NCI-H2196 treated with DMSO at 0.1 percent for 48 hours (cell line): ENCODE measurements at regions not wholly inside any gene's neighbourhood (a gene's known extent, or its start where the extent isn't known, plus 50 kb on each side); places are given as distances from the start of the nearest gene placed in this dataset.

Source experiments
- DNase-seq: peaks from one replicate; lab custom pipeline; 2025; ENCODE audit not compliant: unreplicated experiment; lab: John Stamatoyannopoulos, UW

GRCh38 chr5:68648944-68649857 lies 433.6 kb downstream of the PIK3R1 start:
- no peak for DNase-seq

- DNase-seq, result no peak
Observed at GRCh38 chr5:68652534-68652965, 437.0 kb downstream of the PIK3R1 start.

- no peak for DNase-seq
Observed at GRCh38 chr5:68653471-68653870, 437.9 kb downstream of the PIK3R1 start.

GRCh38 chr5:68657055-68657961 lies 436.5 kb upstream of the SLC30A5 start:
- no peak for DNase-seq

DNA sequence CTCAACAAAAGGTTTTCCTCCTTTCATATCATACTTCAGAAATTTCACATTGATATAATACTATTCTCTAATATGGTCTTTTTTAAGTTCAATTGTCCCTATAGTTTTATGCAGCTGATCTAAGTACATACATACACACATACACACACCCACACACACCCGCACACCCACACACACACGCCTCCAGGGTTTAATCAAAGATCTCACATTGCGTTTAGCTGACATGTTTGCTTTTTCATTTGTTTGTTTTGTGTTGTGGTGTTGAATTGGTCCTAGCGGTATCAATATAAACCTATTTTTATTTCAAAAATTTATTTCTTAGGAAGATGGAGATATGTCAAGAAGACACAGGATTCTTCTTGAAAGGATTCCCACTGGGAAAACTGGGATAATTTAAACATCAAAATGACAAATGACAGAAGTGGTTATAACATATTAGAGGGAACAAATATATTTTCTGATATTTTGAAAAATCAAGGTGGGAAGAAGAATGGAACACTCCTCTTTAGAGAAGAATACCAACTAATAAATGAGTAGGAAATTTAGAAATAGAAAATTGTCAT lies 434.9 kb upstream of the SLC30A5 start:
- DNase-seq, result no peak

- DNase-seq, result no peak
Observed at GRCh38 chr5:68659881-68660280, 433.9 kb upstream of the SLC30A5 start.

GRCh38 chr5:68661237-68661636 lies 432.6 kb upstream of the SLC30A5 start:
- DNase-seq, result no peak

GRCh38 chr5:68662804-68663307 lies 431.0 kb upstream of the SLC30A5 start:
- DNase-seq, result no peak

DNA sequence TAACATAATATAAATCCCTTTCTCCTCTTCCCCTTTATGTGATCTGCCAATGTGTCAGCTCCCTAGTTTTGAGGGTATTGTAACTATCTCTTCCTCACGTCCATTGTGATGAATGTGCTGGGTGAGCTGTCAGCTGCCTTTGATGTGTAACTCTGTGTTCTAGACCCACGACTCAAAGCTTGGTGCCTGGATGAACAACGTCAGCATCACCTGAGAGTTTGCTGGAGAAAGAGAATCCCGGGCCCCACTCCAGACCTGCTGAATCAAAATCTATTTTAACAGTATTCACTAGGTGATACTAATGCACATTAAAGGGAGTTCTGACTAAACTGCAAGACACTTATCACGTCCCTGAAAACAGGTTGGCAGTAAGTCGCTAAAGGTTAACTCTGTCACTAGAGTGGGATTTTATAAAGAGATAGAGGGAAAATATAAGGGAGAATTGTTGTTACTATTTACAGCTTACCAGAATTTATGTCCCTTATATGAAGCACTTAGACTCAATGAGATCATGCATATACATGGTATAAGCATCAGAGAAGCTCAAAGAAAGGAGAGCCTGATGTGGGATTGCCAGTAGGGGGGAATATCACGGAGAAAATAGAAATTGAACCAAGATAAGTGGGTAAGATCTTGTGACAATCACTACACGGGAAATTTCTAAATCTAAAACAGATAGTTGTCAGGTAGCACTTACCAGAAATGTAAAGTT lies 423.8 kb upstream of the SLC30A5 start:
- DNase-seq, result no peak

GRCh38 chr5:68673106-68673822 lies 420.6 kb upstream of the SLC30A5 start:
- no peak for DNase-seq

DNA sequence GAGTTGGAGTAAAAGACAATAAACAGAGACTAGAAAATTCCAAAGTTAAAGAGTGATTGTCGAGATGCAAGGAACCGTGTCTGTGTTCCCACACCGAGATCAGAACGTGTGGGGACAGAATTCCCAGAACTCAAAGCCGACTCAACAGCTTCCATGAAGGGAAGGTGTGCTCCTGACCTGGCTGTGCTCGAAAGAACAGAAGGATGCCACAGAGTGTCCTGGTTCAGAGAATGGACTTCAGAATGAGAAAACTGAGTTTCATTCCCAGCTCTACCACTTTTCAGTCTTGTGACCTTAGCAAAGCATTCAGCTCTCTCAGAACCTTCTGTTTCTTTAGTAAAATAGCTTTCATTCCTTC lies 420.0 kb upstream of the SLC30A5 start:
- DNase-seq, result no peak

- no peak for DNase-seq
Observed at GRCh38 chr5:68679041-68679440, 414.8 kb upstream of the SLC30A5 start.

- no peak for DNase-seq
Observed at GRCh38 chr5:68680366-68680765, 413.4 kb upstream of the SLC30A5 start.

- DNase-seq, result no peak
Observed at GRCh38 chr5:68681929-68682328, 411.9 kb upstream of the SLC30A5 start.

DNA sequence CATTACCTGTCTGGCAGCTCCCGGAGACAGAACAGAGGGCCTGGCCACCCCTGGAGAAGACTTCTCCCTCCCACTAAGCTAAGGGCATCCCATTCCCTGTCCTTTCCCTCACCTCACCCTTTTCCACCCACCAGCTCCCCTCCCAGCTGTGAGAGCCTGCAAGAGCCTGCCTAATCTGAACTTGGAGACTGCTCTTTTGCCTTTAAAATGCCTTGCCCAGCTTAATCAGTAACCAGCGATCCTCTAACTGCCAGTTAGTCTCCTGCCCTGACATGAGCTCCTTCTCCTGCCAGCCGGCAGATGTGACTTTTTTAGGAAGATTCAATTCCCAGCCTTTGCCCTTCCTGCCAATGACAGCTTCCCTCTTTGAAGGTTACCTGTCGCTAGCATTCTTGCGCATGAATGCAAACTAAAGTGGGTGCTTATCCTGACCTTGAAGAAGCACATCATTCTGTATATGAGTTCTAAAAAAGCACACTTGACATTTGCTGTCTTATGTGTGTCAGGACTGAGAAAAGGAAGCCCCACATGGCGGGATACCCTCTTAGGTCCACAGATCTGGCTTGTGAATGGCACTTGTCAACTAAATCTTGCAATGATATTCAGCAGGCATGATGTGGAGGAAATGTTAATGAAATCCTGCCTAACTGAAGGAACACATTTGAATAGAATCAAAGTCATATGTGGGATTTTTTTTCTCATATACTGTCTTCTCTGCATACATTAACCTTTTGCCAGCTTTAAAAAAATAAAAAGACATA lies 411.2 kb upstream of the SLC30A5 start:
- DNase-seq, result no peak

- DNase-seq, result no peak
Observed at GRCh38 chr5:68683632-68684036, 410.2 kb upstream of the SLC30A5 start.

DNA sequence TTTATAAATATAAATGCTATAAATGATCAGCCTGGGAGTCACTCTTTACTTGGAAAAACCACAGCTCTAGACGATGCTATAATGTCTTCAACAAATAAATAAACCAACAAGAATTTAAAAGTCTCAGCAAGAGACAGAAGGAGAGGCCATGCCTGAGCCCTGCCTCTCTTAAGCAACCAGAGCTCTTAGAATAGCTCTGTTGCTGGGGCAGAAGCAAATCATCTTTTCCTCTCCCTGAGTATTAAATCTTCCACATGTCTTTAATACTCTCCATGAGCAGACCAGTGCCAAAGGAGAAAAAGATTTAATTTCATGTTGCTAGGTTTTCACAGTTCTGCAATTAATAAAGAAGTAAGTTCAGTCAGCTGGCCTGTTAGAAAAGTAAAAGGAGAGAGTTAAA lies 408.0 kb upstream of the SLC30A5 start:
- no peak for DNase-seq

DNA sequence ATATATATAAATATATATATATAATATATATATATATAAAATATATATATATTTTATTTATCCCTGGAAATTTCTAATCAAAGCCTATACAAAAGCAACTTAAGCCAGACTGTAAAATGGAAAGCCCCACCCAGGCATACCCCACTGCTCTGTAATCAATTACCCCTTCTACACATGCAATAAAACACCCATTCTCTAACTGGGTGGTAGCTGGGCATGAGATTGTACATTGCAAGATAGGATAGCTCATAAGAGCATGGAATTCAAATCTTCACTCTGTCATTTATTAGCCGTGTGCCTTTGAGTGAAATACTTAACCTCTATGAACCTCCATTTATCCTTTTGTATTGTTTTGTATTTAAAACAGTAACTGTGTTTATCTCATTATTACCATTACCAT lies 405.3 kb upstream of the SLC30A5 start:
- DNase-seq, result no peak

DNA sequence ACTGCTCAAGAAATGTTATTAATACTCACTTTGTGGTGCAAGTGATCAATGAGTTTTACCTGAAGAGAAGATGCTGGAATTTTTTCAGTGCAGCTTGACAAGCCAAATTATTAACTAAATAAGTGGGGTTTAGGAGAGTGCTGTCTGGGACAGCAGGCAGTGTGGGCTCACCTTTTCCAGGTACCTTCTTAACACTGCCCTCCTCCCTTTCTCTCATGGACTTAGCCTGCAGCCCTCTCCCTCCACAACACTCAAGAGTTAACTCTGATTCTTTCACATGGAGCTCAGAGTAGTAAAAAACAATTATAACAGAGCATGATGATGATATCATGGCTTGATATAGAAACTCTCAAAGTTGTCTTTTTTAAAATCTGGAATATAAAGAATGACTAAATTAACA lies 404.8 kb upstream of the SLC30A5 start:
- no peak for DNase-seq
